HG02981 (cell line): ENCODE measurements at regions not wholly inside any gene's neighbourhood (a gene's known extent, or its start where the extent isn't known, plus 50 kb on each side); places are given as distances from the start of the nearest gene placed in this dataset.
"Not testable (repeated sequence)": the region's sequence is repeated elsewhere in the genome, so short reads cannot be mapped to it uniquely, and the experiment has no call there.

ENCODE experiments used
- ATAC-seq: cut with Tn5 transposase; IDR thresholded peaks from one replicate; pipeline ENCODE4 v1.9.1; 2021; ENCODE audit warnings: mild to moderate bottlenecking, moderate library complexity; ENCODE audit not compliant: unreplicated experiment

DNA sequence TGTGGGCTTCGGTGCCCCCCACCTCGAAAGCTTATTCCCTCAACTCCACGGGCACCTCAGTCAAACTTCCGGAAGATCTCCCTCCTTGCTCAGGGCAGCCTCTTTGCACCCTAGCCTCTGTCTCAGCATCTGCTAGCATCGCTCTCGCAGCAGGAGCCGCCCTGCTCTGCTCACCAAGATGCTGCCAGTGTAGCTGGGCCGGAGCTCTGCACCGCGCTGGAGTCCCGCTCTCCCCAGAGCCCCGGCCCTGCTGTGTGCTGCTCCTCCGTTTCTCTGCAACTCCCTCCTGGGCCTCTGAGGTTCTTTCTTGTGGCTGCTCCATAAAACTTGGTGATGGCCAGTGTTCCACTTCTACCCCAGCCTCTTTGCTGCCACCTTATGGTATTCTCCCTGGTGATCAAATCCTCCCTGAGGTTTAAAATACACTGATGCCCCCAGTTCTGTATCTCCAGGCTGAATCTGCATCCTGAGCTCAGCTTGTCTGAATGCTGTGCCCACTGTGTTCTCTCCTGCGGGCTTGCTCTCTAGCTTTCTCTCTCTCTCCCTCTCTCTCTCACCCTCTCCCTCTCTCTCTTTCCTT is 198.0 kb downstream of the UQCRFS1 start:
- ATAC-seq = no peak

DNA sequence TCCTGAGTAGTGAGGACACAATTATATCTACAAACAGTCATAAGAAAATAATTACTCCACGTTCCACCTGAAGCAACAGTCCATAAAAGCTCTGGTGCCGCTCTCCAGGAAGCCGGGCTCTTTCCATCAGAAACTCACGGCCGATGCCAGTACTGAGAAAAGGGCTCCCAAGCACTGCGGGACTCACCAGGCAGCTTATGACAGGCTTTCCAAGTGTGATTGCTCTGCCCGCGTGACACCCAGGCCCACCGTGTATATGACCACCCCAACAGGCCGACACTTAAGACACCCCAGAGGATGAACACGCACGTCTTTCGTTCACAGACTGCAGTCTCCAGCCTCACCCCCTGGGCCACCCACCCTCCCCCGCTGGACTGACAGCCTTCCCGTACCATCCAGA is 199.0 kb downstream of the UQCRFS1 start:
- ATAC-seq = no peak

DNA sequence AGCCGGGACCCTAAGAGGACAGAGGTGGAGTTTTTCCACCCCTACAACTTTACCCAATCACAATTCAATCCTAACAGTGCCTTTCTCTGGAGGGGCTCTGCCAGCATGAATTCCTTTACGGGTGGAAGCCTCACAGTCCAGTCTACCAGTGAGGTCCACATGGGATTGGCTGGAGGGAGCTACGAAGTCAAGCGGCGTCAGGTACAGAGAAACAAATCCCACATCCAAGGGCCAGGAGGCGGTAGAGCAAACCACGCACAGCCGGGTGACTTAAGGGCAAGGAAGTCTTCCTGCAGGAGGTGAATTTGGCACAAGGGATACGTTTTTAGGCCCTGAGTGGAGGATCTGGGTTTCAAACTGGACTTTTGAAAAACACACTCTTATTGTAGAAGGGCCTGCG is 199.6 kb downstream of the UQCRFS1 start:
- ATAC-seq = no peak

DNA sequence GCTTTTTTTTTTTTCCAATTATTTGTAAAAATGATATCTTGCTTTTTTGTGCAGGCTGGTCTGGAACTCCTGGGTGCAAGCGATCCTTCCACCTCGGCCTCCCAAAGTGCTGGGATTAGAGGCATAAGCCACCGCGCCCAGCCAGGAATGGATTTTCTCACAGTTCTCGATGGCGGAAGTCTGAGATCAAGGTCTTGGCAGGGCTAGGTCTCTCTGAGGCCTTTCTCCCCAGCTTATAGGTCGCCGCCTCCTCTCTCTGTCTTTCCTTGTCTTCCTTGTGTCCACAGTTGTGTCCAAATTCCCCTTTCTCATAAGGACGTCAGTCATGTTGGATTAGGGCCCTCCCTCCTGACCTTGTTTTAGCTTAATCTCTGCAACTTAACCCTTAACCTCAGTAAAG is 200.5 kb downstream of the UQCRFS1 start:
- no peak for ATAC-seq

DNA sequence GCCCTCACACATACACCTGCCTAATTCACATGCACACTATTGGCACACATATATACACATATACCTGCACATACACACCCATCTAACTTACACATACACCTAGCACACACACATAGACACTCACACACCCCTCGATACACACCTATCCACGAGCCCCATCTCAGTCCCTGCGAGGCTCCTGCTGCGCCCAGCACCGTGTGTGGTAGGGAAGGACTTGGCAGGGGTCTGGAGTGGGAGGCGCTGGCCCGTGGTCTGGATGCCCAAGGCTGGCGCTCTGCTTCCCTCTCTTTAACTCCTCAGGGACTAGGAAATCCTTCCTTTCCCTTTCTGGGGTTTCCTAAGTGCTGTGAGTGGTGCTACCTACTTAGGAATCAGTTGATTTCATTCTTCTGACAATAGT is 202.7 kb downstream of the UQCRFS1 start:
- ATAC-seq = no peak

DNA sequence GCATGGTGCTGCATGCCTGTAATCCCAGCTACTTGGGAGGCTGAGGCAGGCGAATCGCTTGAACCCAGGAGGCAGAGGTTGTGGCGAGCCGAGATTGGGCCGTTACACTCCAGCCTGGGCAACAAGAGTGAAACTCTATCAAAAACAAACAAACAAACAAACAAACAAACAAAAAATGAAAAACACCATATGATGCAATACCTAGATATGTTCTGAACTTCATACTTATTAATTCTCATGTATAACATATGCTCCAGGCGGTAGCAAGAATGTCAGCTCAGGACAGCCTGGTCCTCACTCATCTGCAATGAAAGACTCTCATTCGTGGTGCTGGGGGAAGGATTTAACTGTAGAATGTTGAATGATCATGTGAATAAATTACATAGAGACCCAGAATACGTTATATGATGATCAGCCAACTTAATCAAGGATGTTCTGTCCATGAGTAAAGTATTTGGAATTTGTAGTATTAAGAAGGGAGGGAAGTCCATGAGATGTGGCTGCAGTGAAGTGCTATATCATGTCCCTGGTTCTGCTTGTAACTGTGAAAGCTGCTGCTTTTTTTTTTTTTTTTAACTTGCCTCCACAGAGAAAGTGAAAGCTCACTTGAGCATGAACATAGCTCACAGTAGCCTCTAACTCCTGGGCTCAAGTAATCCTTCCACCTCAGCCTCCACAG is 206.8 kb downstream of the UQCRFS1 start:
- ATAC-seq = no peak

DNA sequence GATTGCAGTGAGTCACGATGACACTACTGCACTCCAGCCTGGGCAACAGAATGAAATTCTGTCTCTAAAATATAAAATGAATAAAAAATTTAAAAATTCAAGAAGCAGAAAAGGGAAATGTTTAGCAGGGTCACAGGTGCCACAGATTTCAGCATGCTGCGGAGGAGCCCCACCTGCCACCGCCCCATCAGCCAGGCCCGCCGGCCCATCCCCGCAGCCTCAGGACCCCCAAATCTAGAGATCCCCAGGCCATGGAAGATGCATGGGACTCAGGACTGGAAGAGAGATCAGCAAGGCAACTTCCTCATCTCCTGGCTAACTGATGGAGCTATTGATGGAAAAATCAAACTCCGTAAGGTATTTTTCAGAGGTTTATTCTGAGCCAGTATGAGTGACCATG is 208.2 kb downstream of the UQCRFS1 start:
- no peak for ATAC-seq

DNA sequence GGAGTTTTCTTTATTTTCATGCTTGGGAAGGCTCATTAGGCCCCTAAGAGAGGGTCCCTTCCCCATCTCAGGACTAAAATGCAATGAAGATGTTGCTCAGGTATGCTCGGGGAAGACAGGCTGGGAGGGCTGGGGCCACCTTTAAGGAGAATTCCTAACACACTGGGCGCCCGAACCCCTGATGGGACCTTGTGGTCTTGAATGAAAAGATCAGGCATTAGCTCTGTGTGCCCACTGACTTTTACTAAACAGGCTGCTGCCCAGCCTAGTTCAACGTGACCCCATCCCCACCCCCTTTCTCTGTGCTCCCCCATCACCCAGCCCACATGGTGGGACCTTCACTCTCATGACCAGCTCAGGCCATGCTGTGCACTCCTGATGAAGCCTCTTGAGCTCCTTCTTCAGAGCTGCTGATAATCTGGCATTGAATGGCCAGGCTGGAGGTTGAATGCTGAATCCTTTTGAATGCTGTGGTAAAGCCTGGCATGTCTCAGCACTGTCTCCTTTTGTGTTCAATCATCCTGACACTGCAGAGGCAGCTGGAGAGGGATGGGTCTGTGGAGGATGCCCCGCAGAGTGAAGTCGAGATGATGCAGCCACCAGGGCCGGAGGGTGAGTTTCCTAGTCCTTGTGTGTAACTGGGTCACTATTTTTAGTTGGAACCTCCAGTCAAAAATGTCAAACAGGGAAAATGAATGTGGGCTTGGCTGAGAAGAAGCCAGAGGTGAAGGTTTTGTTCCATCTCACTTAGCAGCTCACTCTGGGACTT is 209.1 kb downstream of the UQCRFS1 start:
- ATAC-seq = no peak

DNA sequence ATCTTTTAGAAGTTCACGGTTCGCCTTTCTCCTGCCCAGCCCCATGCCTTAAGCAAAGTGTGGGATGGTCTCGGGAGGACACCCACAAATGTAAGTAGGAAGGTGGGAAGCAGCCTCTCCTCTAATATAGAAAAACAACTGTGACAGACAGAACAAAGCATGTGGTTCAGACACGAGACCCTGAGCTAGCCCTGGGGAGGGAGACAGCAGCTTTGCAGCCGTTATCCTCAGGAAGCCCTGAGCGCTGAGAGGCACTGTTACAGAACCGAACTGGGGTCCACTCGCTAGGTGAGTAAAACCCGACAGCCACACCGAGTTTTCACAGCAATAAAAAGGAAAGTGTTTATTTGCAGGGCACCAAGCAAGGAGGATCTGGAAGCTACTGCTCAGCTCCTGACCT is 210.6 kb downstream of the UQCRFS1 start:
- ATAC-seq = no peak

DNA sequence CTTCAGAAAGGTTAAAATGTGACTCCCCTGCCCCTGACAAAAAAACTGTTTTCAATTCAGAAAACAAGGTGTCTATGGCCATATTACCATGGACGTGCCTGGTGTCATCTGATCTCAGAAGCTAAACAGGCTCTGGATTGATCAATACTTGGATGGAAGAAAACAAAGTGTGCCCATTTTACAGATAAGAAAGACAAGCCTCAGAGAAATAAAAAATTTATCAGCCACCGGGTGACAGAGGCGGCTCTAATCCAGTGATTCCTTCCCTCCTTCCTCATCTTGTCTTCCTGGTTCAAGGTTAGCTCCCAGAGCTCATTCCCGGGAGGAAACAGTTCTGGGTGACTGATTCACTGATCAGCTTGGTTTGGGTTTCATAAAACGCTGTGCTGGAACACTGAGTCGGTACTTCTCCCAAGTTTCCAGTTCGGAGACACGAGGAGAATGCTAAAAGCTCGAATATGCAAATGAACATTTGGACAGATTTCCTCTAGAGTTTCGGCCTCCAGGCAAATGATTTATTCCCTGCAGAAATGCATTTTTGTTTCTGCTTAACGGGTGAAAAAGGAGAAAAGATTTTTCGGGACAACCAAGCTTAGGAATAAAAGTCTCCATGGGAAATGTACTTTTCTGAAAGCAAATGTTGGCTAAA is 211.2 kb downstream of the UQCRFS1 start:
- ATAC-seq = no peak

DNA sequence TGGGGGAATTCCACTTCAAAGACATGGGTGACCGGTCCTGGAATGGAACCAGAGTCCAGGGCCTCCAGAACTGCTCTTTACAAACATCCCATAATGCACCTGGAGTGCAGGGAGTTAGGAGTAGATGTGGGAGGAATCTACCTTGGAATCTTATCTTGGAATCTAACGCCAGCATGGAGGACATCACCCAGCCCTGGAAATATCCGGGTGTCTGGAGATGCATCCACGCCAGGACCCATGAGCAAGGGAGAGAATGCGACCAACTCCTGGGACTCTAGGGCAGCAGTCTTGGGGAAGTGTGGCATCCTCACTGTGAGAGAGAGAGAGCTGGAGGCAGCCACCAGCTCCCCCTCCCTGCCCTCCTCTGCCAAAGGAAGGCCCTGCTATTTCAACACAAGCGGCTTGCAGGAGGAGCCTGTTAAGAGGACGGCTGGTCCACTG is 211.8 kb downstream of the UQCRFS1 start:
- no peak for ATAC-seq

DNA sequence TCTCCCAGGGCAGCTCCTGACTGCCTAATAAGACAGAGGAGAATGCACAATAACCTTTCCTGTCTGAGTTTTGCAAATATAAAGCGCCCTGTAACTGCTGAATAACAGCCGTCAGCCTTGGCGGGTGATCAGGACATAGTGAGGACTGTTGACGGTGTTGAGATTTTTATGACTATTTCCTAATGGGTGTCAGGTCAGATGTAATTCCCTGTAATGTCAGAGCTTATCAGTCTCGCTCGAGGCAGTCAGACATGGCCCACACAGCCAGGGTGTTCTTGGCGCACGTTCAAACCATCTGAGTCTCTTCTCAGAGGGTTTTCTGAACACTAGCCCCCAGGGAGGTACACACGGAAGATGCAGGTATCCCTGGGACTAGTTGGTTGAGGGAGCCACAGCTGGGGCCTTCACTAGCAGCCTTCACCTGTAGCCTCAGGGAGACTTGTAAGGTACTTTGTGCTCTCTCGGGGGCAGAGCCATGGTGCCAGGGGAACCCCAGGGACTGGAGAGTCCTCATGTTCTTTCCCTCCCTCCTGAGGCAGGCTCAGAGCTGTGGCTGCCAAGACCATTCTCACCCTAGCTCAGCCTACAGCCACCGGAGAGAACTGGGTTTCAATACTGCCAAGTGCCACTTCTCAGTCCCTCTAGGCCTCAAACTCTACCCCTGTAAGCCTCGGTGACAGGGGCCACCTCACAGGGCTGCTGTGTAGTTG is 213.1 kb downstream of the UQCRFS1 start:
- no peak for ATAC-seq

DNA sequence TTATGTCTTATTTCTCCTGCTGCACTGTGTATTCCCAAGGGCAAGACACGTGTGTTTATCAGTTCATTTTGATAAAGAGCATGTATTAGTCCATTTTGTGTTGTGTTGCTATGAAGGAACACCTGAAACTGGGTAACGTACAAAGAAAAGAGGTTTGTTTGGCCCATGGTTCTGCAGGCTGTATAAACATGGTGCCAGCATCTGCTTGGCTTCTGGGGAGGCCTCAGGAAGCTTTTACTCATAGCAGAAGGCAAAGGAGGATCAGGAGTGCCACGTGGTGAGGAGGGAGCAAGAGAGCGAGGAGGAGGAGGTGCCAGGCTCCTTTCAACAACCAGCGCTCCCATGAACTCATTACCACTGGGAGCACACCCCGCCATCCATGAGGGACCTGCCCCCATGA is 214.0 kb downstream of the UQCRFS1 start:
- ATAC-seq = no peak

DNA sequence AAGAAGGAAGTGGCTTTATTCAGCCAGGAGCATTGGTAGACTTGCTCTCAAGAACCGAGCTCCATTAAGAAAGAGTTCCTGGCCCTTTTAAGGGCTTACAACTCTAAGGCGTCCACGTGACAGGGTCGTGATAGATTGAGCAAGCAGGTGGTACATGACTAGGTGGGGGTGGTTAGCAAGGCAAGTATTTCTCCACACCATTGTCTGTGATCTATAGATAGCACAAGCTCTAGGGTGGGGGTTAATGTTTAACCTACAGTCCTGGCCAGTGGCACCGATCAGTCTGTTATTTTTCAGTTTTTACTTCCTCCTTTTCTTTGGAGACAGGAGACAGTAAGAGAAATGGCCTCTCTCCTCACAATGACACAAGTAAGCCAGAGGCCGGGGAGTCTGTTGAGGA is 215.1 kb downstream of the UQCRFS1 start:
- ATAC-seq = not testable (repeated sequence)

DNA sequence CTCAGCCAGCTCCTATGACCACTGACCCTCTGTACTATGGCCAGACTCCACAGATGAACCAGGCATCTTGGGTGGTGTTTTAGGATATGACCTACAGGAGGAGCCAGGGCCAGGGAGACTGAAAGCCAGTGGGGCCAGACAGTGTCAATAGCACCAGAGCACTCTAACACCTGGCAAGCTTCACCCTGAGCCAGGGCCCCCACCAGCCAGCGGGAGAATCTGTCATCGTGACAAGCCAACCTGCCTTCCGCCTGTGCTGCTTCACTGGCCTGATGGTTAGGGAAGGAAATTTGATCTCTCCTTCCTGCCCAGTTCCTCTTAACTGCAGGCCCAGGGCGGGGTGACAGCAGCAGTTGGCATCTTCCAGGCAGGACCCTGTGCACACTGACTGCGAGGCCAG is 222.4 kb downstream of the UQCRFS1 start:
- ATAC-seq = no peak

DNA sequence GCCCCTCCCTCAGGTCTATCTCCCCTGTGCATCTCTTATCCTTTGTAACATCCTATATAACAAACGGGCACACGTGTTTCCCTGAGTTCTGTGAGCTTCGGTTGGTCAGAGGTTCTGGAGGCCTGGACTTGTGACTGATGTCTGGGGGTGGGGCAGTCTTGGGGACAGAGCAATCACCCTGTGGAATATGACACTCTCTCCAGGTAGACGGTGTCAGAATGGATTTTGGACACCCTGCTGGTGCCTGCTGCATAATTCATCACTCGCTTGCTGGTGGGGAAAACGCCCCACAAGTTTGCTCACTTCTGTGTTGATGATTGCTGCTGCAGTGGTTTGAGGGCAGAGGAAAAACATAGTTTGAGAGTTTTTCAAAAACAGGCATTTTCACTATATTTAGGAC is 223.2 kb downstream of the UQCRFS1 start:
- ATAC-seq = no peak

DNA sequence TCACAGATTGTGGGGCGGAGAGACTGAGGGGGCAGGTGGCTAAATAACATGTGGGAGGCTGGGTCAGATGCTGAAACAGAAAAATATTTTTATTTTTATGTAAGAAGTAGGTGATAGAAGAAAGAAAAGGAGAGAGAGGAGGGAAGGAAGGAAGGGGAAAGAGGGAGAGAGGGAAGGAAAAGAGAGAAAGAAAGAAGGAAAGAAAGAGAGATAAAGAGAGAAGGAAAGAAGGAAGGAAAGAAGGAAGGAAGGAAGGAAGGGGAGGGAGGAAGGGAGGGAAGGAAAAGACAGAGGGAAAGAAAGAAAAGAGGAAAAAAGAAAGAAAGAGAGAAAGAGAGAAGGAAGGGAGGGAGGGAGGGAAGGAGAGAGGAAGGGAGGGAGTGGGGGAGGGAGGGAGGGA is 224.9 kb downstream of the UQCRFS1 start:
- no peak for ATAC-seq

DNA sequence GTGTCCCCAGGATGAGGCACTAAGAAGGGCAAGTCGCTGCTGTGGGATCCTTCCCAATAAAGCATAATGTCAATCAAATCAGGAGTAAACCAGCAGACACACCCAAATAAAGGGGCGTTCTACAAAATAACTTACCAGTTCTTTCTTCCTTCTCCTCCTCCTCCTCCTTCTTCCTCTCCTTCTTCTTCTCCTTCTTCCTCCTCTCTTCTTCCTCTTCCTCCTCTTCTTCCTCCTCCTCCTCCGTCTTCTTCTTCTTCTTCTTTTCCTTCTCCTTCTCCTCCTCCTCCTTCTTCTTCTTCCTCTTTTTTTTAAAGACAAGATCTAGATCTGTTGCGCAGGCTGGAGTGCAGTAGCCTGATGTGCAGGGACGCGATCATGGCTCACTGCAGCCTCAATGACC is 225.8 kb downstream of the UQCRFS1 start:
- ATAC-seq = no peak

DNA sequence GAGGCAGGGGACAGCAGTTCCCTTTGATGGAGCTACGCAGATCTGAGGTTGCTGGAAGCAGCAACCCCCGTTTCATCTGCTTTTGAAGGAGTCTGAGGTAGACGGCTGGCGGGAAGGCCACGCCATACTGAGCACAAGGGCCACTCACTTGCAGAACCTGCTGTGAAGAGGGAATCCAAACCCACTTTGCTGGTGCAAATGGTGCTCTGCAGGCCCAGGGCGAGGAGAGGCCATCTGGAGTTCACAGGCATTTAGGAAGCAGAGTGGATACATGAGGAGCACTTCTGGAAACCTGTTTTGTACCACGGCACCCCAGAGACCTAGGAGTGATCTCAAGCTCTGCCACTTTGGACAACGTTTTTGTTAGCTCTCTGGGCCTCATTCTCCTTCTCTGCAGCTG is 227.8 kb downstream of the UQCRFS1 start:
- no peak for ATAC-seq

DNA sequence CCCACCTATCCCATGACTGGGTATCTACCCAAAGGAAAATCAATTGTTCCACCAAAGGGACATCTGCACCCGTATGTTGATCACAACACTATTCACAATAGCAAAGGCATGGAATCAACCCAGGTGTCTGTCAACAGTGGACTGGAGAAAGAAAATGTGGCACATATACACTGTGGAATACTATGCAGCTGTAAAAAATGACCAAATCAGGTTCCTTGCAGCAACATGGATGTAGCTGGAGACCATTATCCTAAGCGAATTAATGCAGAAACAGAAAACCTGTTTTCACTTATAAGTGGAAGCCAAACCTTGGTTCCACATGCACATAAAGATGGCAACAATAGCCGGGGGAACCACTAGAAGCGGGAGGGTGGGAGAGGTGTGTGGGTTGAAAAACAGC is 228.6 kb downstream of the UQCRFS1 start:
- ATAC-seq = no peak

DNA sequence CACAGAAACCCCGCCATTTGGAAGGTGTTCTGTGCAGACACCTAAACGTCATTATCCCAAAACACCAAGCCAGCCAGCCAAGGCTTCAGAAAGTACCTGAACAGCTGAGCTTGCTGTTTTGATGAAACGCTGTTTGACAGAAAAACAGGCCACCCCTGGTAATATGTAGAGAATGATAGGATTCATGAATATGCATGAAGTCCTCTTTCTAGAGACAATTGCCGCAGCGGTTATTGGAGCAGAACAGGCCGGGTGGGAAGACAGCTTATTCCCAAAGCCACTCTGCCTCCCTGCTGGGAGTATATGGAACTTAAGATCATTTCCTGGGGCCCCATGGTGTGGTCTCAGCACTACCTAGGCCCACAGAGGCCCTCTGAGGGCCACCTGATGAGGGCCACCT is 229.5 kb downstream of the UQCRFS1 start:
- no peak for ATAC-seq
